ENCODE measurements at regions not wholly inside any gene's neighbourhood (a gene's known extent, or its start where the extent isn't known, plus 50 kb on each side); places are given as distances from the start of the nearest gene placed in this dataset.

GRCh38 chr2:188046437-188046836, 245.2 kb upstream of the GULP1 start:
- no peak overlapping the region for H2AFZ ChIP-seq
- no peak overlapping the region for H3K4me2 ChIP-seq
- H3K4me1 ChIP-seq (ENCODE audit: insufficient read depth): peaks cover 30% of the 10 kb centered on the region
- no peak overlapping the region for H3K27ac ChIP-seq (ENCODE audit: low read depth)
- peaks cover 6% of the 10 kb centered on the region; the same call in 2 of the 3 replicates for H3K9me3 Mint-ChIP-seq
- H3K36me3 ChIP-seq (ENCODE audit: insufficient read depth): peaks cover 4% of the 10 kb centered on the region; the same call in 1 of the 2 replicates
- H3K27me3 Mint-ChIP-seq (ENCODE audit: insufficient read depth, low read depth, poor library complexity): peaks cover 5% of the 10 kb centered on the region
- H3K36me3 Mint-ChIP-seq (ENCODE audit: low read depth): peaks cover 31% of the 10 kb centered on the region; the same call in 2 of the 3 replicates
- no peak overlapping the region for H3K27ac Mint-ChIP-seq
- no peaks in the 10 kb centered on the region for H4K20me1 ChIP-seq (replicated peaks; ENCODE audit: insufficient read depth)
- H3F3A ChIP-seq (replicated peaks; ENCODE audit: low read depth): no peaks in the 10 kb centered on the region
- H3K79me2 ChIP-seq (replicated peaks; ENCODE audit: insufficient read depth): no peaks in the 10 kb centered on the region
- H3K9me2 ChIP-seq (ENCODE audit: insufficient read depth): no peaks in the 10 kb centered on the region
- TF ChIP-seq POLR2AphosphoS5 (IDR thresholded peaks at IDR 0.05; ENCODE audit: low read depth): no peak
- no peak for TF ChIP-seq EZH2phosphoT487 (IDR thresholded peaks at IDR 0.05; ENCODE audit: unreplicated experiment)
- TF ChIP-seq NANOG (IDR thresholded peaks at IDR 0.05; ENCODE audit: borderline replicate concordance): no peak
- no peak for TF ChIP-seq REST (IDR thresholded peaks at IDR 0.05; ENCODE audit: unreplicated experiment)
- TF ChIP-seq CREB1 (CRISPR knock-in tag; IDR thresholded peaks at IDR 0.05; ENCODE audit: low read depth): no peak
- TF ChIP-seq ZNF114 (CRISPR knock-in tag; IDR thresholded peaks at IDR 0.05): no peak
- TF ChIP-seq JUNB (IDR thresholded peaks at IDR 0.05; ENCODE audit: unreplicated experiment): no peak
- TF ChIP-seq, protein P1, sequence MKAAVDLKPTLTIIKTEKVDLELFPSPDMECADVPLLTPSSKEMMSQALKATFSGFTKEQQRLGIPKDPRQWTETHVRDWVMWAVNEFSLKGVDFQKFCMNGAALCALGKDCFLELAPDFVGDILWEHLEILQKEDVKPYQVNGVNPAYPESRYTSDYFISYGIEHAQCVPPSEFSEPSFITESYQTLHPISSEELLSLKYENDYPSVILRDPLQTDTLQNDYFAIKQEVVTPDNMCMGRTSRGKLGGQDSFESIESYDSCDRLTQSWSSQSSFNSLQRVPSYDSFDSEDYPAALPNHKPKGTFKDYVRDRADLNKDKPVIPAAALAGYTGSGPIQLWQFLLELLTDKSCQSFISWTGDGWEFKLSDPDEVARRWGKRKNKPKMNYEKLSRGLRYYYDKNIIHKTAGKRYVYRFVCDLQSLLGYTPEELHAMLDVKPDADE (IDR thresholded peaks at IDR 0.05): no peak
- TF ChIP-seq, protein P2, sequence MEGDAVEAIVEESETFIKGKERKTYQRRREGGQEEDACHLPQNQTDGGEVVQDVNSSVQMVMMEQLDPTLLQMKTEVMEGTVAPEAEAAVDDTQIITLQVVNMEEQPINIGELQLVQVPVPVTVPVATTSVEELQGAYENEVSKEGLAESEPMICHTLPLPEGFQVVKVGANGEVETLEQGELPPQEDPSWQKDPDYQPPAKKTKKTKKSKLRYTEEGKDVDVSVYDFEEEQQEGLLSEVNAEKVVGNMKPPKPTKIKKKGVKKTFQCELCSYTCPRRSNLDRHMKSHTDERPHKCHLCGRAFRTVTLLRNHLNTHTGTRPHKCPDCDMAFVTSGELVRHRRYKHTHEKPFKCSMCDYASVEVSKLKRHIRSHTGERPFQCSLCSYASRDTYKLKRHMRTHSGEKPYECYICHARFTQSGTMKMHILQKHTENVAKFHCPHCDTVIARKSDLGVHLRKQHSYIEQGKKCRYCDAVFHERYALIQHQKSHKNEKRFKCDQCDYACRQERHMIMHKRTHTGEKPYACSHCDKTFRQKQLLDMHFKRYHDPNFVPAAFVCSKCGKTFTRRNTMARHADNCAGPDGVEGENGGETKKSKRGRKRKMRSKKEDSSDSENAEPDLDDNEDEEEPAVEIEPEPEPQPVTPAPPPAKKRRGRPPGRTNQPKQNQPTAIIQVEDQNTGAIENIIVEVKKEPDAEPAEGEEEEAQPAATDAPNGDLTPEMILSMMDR (conservative IDR thresholded peaks at IDR 0.05; ENCODE audit: low read depth in 2 of 2): no peak
- TF ChIP-seq EZH2 (IDR thresholded peaks at IDR 0.05; ENCODE audit: low read depth, unreplicated experiment): no peak
- TF ChIP-seq STAT1 (IDR thresholded peaks at IDR 0.05; ENCODE audit: unreplicated experiment): no peak
- TF ChIP-seq, protein P3, sequence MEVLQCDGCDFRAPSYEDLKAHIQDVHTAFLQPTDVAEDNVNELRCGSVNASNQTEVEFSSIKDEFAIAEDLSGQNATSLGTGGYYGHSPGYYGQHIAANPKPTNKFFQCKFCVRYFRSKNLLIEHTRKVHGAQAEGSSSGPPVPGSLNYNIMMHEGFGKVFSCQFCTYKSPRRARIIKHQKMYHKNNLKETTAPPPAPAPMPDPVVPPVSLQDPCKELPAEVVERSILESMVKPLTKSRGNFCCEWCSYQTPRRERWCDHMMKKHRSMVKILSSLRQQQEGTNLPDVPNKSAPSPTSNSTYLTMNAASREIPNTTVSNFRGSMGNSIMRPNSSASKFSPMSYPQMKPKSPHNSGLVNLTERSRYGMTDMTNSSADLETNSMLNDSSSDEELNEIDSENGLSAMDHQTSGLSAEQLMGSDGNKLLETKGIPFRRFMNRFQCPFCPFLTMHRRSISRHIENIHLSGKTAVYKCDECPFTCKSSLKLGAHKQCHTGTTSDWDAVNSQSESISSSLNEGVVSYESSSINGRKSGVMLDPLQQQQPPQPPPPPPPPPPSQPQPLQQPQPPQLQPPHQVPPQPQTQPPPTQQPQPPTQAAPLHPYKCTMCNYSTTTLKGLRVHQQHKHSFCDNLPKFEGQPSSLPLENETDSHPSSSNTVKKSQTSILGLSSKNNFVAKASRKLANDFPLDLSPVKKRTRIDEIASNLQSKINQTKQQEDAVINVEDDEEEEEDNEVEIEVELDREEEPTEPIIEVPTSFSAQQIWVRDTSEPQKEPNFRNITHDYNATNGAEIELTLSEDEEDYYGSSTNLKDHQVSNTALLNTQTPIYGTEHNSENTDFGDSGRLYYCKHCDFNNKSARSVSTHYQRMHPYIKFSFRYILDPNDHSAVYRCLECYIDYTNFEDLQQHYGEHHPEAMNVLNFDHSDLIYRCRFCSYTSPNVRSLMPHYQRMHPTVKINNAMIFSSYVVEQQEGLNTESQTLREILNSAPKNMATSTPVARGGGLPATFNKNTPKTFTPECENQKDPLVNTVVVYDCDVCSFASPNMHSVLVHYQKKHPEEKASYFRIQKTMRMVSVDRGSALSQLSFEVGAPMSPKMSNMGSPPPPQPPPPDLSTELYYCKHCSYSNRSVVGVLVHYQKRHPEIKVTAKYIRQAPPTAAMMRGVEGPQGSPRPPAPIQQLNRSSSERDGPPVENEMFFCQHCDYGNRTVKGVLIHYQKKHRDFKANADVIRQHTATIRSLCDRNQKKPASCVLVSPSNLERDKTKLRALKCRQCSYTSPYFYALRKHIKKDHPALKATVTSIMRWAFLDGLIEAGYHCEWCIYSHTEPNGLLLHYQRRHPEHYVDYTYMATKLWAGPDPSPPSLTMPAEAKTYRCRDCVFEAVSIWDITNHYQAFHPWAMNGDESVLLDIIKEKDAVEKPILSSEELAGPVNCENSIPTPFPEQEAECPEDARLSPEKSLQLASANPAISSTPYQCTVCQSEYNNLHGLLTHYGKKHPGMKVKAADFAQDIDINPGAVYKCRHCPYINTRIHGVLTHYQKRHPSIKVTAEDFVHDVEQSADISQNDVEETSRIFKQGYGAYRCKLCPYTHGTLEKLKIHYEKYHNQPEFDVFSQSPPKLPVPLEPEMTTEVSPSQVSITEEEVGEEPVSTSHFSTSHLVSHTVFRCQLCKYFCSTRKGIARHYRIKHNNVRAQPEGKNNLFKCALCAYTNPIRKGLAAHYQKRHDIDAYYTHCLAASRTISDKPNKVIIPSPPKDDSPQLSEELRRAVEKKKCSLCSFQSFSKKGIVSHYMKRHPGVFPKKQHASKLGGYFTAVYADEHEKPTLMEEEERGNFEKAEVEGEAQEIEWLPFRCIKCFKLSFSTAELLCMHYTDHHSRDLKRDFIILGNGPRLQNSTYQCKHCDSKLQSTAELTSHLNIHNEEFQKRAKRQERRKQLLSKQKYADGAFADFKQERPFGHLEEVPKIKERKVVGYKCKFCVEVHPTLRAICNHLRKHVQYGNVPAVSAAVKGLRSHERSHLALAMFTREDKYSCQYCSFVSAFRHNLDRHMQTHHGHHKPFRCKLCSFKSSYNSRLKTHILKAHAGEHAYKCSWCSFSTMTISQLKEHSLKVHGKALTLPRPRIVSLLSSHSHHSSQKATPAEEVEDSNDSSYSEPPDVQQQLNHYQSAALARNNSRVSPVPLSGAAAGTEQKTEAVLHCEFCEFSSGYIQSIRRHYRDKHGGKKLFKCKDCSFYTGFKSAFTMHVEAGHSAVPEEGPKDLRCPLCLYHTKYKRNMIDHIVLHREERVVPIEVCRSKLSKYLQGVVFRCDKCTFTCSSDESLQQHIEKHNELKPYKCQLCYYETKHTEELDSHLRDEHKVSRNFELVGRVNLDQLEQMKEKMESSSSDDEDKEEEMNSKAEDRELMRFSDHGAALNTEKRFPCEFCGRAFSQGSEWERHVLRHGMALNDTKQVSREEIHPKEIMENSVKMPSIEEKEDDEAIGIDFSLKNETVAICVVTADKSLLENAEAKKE (CRISPR knock-in tag; IDR thresholded peaks at IDR 0.05): no peak
- TF ChIP-seq ZNF331 (CRISPR knock-in tag; IDR thresholded peaks at IDR 0.05; ENCODE audit: low read depth): no peak
- DNase-seq (ENCODE audit: low spot score) (no peak), ATAC-seq (no peak)
- no peak overlapping the region for H3K4me3 Mint-ChIP-seq
- H3K4me3 ChIP-seq: no peak overlapping the region
- H3K4me1 Mint-ChIP-seq: peaks cover 31% of the 10 kb centered on the region
- H3K27me3 ChIP-seq (ENCODE audit: insufficient read depth): no peaks in the 10 kb centered on the region
